GM21381 (cell line): ENCODE measurements at regions not wholly inside any gene's neighbourhood (a gene's known extent, or its start where the extent isn't known, plus 50 kb on each side); places are given as distances from the start of the nearest gene placed in this dataset.
"Not testable (repeated sequence)": the region's sequence is repeated elsewhere in the genome, so short reads cannot be mapped to it uniquely, and the experiment has no call there.

Experiments
- ATAC-seq: cut with Tn5 transposase; IDR thresholded peaks from one replicate; pipeline ENCODE4 v1.9.1; 2021; ENCODE audit warnings: mild to moderate bottlenecking, moderate library complexity; ENCODE audit not compliant: unreplicated experiment

DNA sequence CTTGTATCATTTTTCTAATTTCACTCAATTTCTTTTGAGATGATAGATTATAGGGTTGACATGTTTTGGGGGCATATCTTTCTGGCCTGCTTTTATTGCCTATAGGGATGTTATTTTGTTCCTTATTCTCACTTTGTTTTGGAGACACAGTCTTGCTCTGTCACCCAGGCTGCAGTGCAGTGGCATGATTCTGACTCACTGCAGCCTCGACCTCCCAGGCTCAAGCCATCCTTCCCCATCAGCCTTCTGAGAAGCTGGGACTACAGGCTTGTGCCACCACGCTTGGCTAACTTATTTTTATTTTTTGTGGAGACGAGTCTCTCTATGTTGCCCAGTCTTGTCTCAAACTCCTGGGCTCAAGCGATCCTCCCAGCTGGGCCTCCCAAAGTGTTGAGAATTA lies 72.8 kb upstream of the FAN1 start:
- no peak for ATAC-seq

DNA sequence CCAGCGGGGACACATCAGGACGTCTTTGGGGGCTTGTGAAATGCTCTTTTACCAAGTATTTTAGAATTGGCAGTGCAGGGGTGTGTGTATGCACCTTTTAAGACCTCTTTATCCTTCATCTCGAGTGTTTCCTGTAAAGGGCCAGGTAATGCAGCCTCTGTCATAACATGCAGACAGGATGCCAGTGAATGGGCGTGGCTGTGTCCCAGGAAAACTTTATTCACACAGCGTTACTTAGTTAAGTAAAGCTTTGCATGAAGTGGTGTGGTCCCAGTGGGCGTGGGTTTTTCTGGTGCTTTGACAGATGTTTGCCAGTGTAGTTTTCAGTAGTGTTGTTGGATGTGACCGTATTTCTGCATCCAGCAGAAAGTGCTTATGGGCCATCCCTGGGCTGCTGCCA lies 70.3 kb upstream of the FAN1 start:
- not testable (repeated sequence) for ATAC-seq

DNA sequence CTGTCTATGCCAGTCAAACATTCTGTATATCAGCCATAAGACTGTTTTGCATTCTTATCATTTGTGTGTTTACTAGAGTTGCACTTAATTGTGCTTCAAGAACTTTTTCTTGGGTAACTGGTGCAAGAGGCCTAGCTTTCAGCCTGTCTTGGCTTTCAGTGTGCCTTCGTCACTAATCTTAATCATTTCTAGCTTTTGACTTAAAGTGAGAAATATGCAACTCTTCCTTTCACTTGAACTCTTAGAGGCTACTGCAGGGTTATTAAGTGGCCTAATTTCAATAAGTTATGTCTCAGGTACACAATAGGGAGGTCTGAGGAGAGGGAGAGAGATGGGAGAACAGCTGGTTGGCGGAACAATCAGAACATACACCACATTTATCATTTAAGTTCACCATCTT lies 62.1 kb upstream of the FAN1 start:
- not testable (repeated sequence) for ATAC-seq

DNA sequence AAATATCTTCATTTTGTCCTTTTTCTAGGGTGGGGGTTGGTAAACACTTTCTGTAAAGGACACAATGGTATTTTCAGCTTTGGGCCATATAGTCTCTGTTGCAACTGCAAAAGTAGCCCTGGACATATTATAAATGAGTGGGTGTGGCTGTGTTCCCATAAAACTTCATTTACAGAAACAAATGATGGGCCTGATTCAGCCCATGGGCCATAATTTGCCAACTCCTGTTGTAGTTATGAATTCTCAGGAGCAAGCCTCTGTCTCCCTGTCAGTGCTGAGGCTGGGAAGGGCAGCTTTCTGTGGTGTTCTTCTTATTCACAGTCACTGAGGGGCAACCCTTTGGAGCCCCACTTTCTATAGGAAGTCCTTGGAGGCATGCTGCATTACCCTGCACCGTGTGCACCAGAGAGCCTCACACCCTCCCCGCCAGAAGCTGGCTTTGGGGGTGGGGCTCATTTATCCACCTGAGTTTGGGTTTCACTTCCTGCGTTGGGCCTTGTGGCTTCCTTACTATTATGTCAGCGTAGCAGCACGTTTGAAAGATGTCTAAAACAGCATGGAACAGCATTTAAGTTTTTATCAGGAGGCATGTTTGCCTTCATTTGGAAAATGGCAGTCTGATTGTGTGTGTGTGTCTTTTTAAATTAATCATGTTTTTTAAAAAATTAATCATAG lies 60.8 kb upstream of the FAN1 start:
- peak; percentile 97 for ATAC-seq

DNA sequence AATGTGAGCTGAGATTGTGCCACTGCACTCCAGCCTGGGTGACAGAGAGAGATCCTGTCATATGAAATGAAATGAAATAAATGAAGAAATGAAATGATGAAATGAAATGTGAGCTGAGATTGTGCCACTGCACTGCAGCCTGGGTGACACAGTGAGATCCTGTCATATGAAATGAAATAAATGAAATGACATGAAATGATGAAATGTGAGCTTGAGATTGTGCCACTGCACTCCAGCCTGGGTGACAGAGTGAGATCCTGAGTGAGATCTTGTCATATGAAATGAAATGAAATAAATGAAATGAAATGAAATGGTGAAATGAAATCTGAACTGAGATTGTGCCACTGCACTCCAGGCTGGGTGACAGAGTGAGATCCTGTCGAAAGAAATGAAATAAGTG lies 58.2 kb upstream of the FAN1 start:
- not testable (repeated sequence) for ATAC-seq
